Astrocyte of the cerebellum (primary cell): ENCODE measurements at regions not wholly inside any gene's neighbourhood (a gene's known extent, or its start where the extent isn't known, plus 50 kb on each side); places are given as distances from the start of the nearest gene placed in this dataset.
"Not testable (repeated sequence)": the region's sequence is repeated elsewhere in the genome, so short reads cannot be mapped to it uniquely, and the experiment has no call there.

Experiments used
- DNase-seq: peaks from one replicate; pipeline ENCODE4 v3.0.0-alpha.2; 2011; ENCODE audit warnings: low read depth
- H3K4me3 ChIP-seq: 2 replicates; pipeline ENCODE4 v1.5.1; 2011; ENCODE audit warnings: mild to moderate bottlenecking, low read depth, low read length, moderate library complexity
- in situ Hi-C: cut with HindIII; loops from 2 replicates; pipeline ENCODE4 v1.10.0; 2017; ENCODE audit warnings: low sequenced_read_pairs

DNA sequence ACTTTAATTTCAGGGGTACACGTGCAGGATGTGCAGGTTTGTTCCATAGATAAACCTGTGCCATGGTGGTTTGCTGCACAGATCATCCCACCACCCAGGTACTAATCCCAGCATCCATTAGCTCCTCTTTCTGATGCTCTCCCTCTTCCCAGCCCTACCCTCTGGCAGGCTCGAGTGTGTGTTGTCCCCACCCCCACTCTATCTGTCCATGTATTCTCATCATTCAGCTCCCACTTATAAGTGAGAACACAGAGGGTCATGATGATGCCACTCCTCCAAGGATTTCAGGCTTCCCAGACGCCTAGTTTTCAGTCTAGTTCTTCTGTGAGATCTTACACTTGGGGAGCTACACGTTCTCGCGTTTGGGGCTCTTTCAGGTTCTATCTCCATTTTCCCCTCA, 93.4 kb upstream of the NBPF11 start:
- H3K4me3 ChIP-seq, in situ Hi-C loops: not testable (repeated sequence)

DNA sequence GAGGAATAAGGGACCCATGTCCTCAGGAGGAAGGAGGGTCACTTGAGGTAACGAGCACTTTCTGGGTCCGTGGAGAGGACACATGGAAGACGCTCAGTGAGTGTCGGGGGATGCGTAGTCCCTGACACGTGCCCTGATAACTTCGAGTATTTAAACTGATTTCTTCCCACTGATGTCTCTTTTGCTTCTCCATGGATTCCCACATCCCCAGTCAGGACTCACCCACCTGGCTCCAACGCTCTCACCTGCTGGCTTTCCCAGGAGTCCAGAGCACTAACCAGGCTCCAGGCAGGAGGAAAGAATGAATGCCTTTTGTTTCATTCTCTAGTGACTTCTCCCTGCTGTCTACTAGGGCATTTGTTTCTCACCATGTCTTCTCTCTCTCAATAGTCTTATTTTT, 81.2 kb upstream of the NBPF11 start:
- DNase-seq, in situ Hi-C loops, H3K4me3 ChIP-seq: not testable (repeated sequence)

More for the DNA sequence above, 93.4 kb upstream of the NBPF11 start:
- not testable (repeated sequence) for DNase-seq

DNA sequence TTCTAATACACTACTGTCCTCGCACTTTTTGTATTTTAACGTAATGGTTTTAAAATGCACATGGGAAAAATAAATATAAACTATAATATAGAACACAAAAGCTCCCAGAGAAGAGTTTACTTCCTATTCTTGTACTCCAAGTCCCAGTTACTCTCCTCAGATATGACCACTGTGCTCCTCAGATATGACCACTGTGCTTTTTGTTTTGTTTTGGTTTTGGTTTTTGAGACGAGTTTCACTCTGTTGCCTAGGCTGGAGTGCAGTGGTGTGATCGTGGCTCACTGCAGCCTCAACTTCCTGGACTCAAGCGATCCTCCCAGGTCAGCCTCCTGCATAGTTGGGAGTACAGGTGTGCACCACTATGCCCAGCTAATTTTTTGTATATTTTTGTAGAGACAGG, 76.8 kb upstream of the NBPF11 start:
- in situ Hi-C loops, DNase-seq, H3K4me3 ChIP-seq: not testable (repeated sequence)

DNA sequence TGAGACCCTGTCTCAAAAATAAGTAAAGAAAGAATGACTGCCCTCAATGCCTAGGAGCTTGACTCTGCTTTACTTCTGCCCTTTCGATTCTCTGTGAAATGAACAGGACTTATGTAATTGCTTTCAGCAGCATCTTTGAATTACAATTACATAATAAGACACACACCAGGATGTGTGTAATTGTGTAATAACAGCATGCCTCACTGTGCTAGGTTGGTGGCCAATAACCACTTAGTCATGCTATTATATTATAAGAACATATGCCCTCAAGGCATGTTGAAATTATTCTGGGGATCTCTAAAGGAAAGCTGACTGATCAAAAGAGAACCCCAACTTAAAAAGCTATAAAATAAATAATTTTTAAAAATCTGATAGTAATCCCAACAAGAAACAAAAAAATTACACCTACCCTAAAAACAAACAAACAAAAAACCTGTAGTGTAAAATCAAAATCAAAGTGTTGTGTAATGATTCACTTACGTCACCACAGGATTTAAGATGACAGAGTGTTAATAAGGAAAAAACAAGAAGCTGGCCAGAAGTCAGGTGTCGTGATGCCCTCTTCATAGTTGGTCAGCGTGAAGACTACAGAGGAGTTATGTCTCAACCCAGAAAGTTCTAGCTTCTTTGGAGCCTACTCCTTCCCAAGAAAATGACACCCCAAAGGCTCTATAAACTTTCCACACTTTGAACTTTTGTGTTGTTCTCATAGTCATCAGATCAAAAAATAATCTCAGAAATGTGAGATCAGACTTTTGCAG, 70.5 kb upstream of the NBPF11 start:
- H3K4me3 ChIP-seq, DNase-seq, in situ Hi-C loops: not testable (repeated sequence)

DNA sequence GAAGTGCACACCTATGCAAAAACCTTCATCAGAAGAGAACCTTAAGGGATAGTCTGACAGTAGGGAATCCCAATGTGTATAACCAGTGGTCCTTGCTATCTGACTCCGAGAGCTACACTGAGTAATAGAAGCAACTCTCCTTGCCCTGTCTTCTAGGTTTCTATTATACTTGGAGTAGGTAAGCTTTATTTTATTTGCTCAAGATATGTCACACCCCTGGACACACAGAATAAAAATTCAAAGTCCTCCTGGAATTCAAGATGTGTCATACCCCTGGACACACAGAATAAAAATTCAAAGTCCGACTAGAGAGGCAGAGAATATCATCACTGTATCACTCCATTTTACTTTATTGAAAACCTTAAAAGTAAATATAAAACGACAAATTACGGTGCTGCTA, 69.5 kb upstream of the NBPF11 start:
- in situ Hi-C loops, DNase-seq, H3K4me3 ChIP-seq: not testable (repeated sequence)

DNA sequence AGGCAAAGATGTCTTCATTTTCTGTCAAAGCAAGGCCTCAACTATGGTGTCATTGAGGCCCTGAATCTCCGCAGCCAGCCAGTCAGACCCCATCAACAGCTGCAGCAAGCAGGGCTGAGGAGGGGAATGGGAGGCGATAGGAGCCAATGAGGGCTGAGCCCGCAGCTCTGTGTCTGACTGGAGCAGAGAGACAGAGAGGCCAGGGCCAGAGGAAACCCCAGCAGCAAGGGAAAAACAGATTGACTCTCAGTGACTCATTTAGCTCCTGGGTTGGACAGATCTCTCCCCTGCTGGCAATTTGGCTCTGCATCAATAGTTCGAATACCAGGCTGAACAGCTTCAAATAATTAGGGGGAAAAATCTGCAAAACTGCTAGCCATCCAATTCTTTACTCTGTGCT, 67.1 kb upstream of the NBPF11 start:
- in situ Hi-C loops, DNase-seq, H3K4me3 ChIP-seq: not testable (repeated sequence)

DNA sequence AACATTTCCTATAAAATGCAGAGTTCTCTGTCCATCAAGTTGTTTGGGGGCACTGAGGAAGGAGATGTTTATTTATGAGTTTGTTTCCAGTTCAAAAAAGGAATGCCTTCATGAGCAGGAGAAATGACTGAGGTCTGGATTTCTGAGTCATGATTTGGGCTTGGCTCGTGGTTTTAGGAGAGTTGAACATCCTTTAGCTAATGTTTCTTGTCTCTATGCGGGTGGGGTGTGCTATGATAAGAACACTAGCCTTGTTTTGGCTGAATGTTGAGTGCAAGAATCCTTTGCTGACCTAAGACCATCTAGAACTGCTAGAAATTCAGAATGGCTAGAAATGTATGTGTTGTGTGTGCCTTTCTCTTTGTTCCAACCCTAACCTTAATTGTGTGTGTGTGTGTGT, 59.1 kb upstream of the NBPF11 start:
- not testable (repeated sequence) for DNase-seq

DNA sequence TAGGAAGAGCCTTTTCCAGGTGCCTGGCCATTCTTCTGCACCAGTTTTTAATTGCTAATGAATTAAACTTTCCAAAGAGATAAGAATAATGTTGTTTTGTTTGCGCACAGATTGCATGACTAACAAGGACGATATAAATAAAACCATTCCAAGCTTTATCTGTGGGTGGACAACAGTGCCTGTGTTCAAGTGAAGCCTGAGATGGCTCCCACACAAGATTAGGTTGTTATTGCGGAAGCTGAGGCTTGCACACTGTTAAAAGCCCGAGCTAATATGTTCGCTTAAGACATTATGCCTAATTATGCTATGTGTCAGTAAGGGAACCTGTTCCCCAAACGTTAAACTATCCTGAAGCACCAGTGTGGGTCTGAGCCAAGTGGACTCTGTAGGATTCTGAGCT, 58.5 kb upstream of the NBPF11 start:
- H3K4me3 ChIP-seq, DNase-seq, in situ Hi-C loops: not testable (repeated sequence)

More for the DNA sequence above, 59.1 kb upstream of the NBPF11 start:
- H3K4me3 ChIP-seq, in situ Hi-C loops: not testable (repeated sequence)

DNA sequence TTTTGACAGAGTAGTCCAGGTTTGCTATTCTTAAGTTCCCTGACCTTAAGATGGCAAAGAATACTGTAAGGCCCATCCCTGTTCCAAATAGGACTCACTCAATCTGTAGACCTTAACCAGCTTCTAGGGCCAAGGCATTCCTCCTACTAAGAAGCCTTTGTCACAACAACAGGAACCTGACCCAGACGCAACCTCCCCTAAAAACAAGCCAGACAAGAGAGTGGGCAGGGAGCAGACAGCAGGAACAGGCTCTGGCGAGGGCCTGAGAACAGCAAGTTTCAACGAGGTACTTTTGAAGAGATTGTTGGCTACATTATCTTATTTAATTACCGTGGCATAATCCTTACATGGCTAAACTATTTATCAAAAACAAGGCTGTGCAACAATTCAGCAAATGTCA, 58.1 kb upstream of the NBPF11 start:
- H3K4me3 ChIP-seq, in situ Hi-C loops, DNase-seq: not testable (repeated sequence)

DNA sequence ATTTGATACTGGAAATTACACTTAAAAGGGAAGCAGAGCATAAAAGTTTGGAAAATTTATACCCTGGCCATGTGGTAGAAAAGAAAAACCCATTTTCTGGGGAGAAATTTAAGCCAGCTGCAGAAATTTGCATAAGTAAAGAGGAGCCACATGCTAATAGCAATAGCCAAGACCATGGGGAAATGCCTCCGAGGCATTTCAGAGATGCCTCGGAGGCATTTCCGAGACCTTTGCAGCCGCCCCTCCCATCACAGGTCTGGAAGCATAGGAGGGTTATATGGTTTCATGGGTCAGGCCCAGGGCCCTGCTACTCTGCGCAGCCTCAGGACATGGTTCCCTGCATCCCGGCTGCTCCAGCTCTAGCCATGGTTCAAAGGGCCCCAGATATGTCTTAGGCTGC, 49.9 kb upstream of the NBPF11 start:
- in situ Hi-C loops, DNase-seq, H3K4me3 ChIP-seq: not testable (repeated sequence)
